ENCODE measurements at regions not wholly inside any gene's neighbourhood (a gene's known extent, or its start where the extent isn't known, plus 50 kb on each side); places are given as distances from the start of the nearest gene placed in this dataset.
A peak's percentile ranks its signal among the peaks of the same experiment; 100 is the strongest.
"Not testable (repeated sequence)": the region's sequence is repeated elsewhere in the genome, so short reads cannot be mapped to it uniquely, and the experiment has no call there.

DNA sequence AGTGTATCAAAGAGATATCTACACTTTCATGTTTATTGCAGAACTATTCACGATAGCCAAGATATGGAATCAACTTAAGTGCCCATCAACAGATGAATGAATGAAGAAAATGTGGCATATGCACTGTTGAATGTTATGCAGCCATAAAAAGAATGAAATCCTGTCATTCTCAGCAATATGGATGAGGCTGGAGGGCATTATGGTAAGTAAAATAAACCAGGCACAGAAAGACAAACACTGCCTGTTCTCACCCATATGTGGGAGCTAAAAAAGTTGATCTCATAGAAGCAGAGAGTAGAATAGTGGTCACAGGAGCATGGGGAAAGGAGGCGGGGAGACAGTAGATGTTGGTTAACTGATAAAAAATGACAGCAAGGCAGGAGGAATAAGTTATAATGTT is 561.8 kb downstream of the TOX3 start:
- CTCF ChIA-PET, result interaction anchor here (1.8 kb wide), 1 partner anchor 14 kb away, joined by 4 read pairs; no protein-coding TSS in a partner anchor
- TF ChIP-seq CTCF (IDR thresholded peaks at IDR 0.05; ENCODE audit: control extremely low read depth, extremely low read depth, low read depth, missing control alignments), result no peak
- POLR2A ChIA-PET, result no interaction called here
- DNase-seq (ENCODE audit: extremely low spot score), result no peak

- ChIA-PET CTCF (interaction anchor here (1.8 kb wide), 1 partner anchor 14 kb away, joined by 4 read pairs; no protein-coding TSS in a partner anchor), POLR2A (no interaction called here)
- no peak for TF ChIP-seq CTCF (IDR thresholded peaks at IDR 0.05; ENCODE audit: control extremely low read depth, extremely low read depth, low read depth, missing control alignments)
- no peak for DNase-seq (ENCODE audit: extremely low spot score)
Observed at GRCh38 chr16:51984395-51984794, 562.5 kb downstream of the TOX3 start.

DNA sequence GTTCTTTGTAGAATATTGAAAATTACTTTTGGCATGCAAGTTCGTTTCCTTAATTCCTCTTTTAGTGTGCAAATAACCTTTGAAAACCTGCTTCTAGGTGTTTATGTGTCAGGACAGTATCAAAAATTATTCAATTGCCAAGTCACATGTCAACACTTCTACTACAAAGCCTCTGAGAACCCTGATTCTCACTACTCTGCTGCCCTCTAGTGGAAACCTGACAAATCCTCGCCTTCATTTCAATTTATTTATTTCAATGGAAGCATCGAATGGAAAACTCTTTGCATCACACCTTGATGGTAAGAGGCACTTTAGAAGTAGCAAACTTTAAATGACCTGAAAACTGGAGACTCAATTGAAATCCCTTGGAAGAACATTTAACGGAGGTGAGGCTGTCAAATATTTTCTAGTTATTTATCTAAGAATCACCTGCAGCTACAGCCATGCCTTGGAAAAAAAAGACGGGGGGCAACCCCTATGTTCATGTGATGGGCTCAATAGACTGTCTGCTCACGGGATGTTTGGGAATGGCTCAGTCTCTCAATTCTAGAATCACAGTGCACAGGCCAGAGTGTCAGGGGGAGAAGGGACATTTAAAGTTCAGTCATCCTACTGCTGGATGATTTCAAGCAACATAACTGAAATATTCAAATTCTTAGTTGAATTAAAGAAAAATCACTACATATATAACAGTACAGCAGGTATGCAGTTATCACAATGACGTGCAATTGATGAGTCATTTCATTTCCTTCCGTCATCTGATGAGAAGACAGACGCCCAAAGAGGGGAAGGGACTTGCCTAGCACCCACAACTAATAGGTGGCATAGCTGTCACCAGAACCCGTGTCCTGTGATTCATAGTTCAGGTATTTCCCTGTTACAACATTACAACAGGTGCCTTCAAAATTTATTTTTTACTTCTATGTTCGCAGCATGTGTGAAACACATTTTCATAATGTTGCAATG is 563.9 kb downstream of the TOX3 start:
- ChIA-PET POLR2A (no interaction called here), CTCF (interaction anchor here (1.0 to 1.8 kb wide), 8 partner anchors 9 to 176 kb away, joined by 3 to 7 read pairs (median 4); no protein-coding TSS in a partner anchor)
- DNase-seq (ENCODE audit: extremely low spot score), result peak; percentile 26
- peak; percentile 68 for TF ChIP-seq CTCF (IDR thresholded peaks at IDR 0.05; ENCODE audit: control extremely low read depth, extremely low read depth, low read depth, missing control alignments)

DNA sequence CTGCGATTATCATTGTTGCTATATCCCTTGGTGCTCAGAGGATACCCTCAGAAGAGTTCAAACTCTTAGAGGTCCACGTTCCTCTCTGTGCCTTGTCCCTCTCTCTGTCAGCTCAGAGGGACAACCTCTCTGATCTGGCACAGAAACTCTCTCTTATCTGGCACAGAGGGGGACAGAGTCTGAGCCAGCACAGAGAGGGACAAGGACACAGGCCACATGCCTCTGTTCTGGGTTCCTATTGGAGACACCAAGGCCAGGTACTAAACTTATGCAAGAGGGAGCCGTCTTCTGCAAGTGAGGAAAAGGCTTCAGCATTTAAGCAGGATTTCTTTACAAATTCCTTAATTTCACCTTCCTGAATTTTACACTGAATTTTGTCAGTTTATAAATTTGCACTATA is 565.2 kb downstream of the TOX3 start:
- TF ChIP-seq CTCF (IDR thresholded peaks at IDR 0.05; ENCODE audit: control extremely low read depth, extremely low read depth, low read depth, missing control alignments), result no peak
- no peak for DNase-seq (ENCODE audit: extremely low spot score)
- ChIA-PET CTCF (interaction anchor here (1.0 to 1.8 kb wide), 6 partner anchors 10 to 163 kb away, joined by 3 to 7 read pairs (median 4); no protein-coding TSS in a partner anchor), POLR2A (no interaction called here)

GRCh38 chr16:51977506-51977905 is 569.4 kb downstream of the TOX3 start:
- POLR2A ChIA-PET; CTCF ChIA-PET; DNase-seq (ENCODE audit: extremely low spot score): not testable (repeated sequence)

GRCh38 chr16:51971184-51971583 is 575.8 kb downstream of the TOX3 start:
- POLR2A ChIA-PET, result no interaction called here
- CTCF ChIA-PET, result interaction anchor here (0.9 to 1.0 kb wide), 2 partner anchors 10 to 48 kb away, joined by 3 read pairs; no protein-coding TSS in a partner anchor
- no peak for TF ChIP-seq CTCF (IDR thresholded peaks at IDR 0.05; ENCODE audit: control extremely low read depth, extremely low read depth, low read depth, missing control alignments)
- DNase-seq (ENCODE audit: extremely low spot score), result no peak

- CTCF ChIA-PET, result interaction anchor here (1.5 kb wide), 1 partner anchor 14 kb away, joined by 7 read pairs; no protein-coding TSS in a partner anchor
- no peak for DNase-seq (ENCODE audit: extremely low spot score)
- no peak for TF ChIP-seq CTCF (IDR thresholded peaks at IDR 0.05; ENCODE audit: control extremely low read depth, extremely low read depth, low read depth, missing control alignments)
- POLR2A ChIA-PET, result no interaction called here
Observed at GRCh38 chr16:51968749-51969148, 578.2 kb downstream of the TOX3 start.

Measured in GM10248 (cell line).